ENCODE measurements at regions not wholly inside any gene's neighbourhood (a gene's known extent, or its start where the extent isn't known, plus 50 kb on each side); places are given as distances from the start of the nearest gene placed in this dataset.

DNA sequence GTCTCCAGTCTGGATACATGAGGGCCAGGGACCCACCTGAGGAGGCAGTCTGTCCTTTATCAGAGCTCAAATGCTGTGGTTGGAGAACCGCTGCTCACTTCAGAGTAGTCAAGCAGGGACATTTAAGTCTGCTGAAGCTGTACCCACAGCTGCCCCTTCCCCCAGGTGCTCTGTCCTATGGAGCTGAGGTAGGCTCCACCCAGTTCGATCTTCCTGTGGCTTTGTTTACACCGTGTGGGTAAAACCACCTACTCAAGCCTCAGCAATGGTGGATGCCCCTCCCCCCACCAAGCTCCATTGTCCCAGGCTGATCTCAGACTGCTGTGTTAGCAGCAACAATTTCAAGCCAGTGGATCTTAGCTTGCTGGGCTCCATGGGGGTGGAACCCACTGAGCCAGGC is 731.4 kb upstream of the HS6ST1 start:
- DNase-seq (ENCODE audit: low read depth): no peak
- TF ChIP-seq, protein P1, sequence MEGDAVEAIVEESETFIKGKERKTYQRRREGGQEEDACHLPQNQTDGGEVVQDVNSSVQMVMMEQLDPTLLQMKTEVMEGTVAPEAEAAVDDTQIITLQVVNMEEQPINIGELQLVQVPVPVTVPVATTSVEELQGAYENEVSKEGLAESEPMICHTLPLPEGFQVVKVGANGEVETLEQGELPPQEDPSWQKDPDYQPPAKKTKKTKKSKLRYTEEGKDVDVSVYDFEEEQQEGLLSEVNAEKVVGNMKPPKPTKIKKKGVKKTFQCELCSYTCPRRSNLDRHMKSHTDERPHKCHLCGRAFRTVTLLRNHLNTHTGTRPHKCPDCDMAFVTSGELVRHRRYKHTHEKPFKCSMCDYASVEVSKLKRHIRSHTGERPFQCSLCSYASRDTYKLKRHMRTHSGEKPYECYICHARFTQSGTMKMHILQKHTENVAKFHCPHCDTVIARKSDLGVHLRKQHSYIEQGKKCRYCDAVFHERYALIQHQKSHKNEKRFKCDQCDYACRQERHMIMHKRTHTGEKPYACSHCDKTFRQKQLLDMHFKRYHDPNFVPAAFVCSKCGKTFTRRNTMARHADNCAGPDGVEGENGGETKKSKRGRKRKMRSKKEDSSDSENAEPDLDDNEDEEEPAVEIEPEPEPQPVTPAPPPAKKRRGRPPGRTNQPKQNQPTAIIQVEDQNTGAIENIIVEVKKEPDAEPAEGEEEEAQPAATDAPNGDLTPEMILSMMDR (IDR thresholded peaks at IDR 0.05; ENCODE audit: control insufficient read depth, extremely low read depth, insufficient read depth): no peak
- H3K4me3 ChIP-seq (ENCODE audit: low read depth, low read length): no peak overlapping the region

DNA sequence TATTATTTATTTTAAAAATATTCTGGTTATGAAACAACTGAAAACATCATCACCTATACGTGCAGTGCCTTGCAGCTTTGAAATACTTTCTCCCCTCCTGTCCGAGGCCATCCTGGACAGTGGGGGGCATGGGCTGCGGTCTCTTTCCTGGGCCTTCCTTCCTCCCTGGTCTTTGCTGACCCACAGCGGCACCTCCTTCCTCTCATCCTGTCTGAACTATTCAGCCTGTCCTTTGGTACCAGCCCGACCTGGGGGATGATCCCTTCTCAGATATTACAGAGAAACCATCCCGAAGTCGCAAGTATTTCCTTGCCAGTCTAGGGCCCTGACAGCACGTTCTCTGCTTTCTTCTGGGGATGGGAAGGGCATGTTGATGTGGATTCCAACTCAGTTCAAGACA is 736.6 kb upstream of the HS6ST1 start:
- TF ChIP-seq, protein P1 (IDR thresholded peaks at IDR 0.05; ENCODE audit: control insufficient read depth, extremely low read depth, insufficient read depth): no peak
- DNase-seq (ENCODE audit: low read depth): no peak
- no peak overlapping the region for H3K4me3 ChIP-seq (ENCODE audit: low read depth, low read length)

DNA sequence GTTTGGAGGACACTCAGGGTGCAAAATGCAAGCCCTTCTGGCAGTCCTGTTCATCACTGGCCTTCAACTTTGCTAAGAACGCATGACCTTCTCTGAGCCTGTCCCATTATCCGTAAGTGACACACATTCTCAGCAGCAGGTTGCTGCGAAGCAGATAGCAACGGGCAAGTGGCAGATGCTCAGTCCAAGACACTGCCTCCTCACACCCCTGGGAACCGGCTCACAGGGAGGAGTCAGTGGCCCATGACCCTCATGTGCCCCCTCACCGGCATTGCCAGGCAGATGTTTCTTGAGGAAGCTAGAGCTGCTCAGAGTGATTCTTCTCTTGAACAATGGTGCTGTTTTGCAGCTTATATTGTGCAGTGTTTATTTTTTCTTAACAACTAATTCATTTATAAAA is 737.2 kb upstream of the HS6ST1 start:
- no peak overlapping the region for H3K4me3 ChIP-seq (ENCODE audit: low read depth, low read length)
- DNase-seq (ENCODE audit: low read depth): no peak
- TF ChIP-seq, protein P1 (IDR thresholded peaks at IDR 0.05; ENCODE audit: control insufficient read depth, extremely low read depth, insufficient read depth): no peak

DNA sequence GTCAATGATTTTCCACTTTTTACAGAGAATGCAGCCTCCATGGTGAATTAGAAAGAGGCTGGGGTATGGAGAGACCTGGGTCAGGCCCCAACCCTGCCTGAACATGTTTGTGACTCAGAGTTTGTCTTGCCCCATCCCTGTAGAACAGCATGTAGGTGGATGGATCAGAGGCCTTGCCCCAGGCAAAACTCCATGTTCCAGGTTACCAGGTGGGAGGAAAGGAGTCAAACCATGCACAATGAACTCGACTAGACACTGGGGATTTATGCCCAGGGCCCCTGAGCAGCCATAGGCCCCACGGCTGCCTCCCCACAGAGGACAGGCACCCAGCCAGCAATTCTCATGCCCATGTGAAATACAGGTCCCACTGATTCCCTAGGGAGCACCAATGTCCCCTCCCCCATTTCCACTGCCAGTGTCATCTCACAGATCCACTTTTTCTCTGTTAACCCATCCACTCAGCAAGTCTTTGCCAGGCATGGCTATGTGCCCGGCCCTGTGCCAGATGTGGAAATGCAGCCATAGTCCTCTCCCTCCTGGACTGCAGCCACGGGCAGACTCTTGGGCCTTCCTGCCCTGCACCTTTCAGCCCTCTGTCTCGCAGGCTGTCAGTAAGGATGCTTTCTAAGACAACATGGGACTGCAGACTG is 737.8 kb upstream of the HS6ST1 start:
- H3K4me3 ChIP-seq (ENCODE audit: low read depth, low read length): no peak overlapping the region
- DNase-seq (ENCODE audit: low read depth): no peak
- TF ChIP-seq, protein P1 (IDR thresholded peaks at IDR 0.05; ENCODE audit: control insufficient read depth, extremely low read depth, insufficient read depth): no peak

DNA sequence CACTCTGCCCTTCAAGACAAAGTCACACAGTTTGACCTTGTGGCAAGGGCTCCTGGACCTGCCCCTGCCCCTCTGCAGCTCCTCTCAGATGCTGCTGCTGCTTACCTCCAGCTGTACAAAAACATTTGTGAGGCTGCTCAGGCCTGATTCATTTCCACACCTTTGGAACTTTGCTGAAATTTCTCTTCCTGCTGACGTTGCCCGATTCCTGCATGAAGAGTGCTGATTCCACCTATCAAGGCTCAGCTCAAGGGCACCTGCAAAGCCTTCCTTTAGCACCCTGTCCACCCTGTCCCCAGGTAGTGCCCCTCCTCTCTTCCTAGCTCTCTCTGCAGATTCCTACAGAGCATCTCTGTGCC is 738.3 kb upstream of the HS6ST1 start:
- no peak overlapping the region for H3K4me3 ChIP-seq (ENCODE audit: low read depth, low read length)
- TF ChIP-seq, protein P1 (IDR thresholded peaks at IDR 0.05; ENCODE audit: control insufficient read depth, extremely low read depth, insufficient read depth): no peak
- no peak for DNase-seq (ENCODE audit: low read depth)

DNA sequence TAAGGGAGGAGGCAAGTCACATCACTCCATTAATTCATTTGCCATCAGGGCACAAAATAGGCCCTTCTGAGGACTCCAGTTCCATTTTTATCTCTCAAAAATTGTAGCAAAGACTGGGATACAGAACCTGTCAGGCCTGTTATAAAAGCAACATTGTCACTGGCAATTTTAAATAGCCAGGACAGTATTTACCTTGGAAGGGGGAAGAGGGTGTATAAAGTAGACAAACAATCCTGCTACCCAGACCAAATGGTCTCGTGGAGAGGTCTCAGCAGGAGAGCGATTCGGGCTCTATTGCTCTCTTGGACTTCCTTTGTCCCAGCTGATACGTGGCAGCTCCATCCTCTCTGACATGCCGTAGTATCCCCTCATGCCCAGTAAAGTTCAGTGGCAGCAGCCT is 740.3 kb upstream of the HS6ST1 start:
- TF ChIP-seq, protein P1 (IDR thresholded peaks at IDR 0.05; ENCODE audit: control insufficient read depth, extremely low read depth, insufficient read depth): no peak
- no peak overlapping the region for H3K4me3 ChIP-seq (ENCODE audit: low read depth, low read length)
- peak; percentile 90 for DNase-seq (ENCODE audit: low read depth)

DNA sequence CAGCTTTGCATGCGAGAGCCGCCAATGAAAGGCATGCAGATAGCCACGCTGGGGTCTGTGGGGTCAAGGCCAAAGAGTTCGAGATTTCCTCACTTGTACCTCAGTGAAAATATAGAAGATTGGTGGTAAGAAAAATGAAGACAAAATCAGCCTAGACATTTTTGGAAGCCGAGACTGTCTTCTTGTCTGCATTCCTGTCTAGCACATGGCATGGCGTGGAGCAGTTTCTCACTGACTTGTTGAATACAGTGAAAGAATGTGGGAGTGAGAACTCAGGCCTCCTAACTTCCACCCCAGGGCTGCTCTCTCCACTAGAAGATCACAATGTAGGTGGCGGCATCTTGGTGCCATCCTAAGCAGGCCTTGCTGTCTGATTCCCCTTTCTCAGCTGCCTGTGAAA is 740.8 kb upstream of the HS6ST1 start:
- no peak overlapping the region for H3K4me3 ChIP-seq (ENCODE audit: low read depth, low read length)
- no peak for DNase-seq (ENCODE audit: low read depth)
- TF ChIP-seq, protein P1 (IDR thresholded peaks at IDR 0.05; ENCODE audit: control insufficient read depth, extremely low read depth, insufficient read depth): no peak

All from LNCaP clone FGC (cell line).